ENCODE measurements at regions not wholly inside any gene's neighbourhood (a gene's known extent, or its start where the extent isn't known, plus 50 kb on each side); places are given as distances from the start of the nearest gene placed in this dataset.

DNA sequence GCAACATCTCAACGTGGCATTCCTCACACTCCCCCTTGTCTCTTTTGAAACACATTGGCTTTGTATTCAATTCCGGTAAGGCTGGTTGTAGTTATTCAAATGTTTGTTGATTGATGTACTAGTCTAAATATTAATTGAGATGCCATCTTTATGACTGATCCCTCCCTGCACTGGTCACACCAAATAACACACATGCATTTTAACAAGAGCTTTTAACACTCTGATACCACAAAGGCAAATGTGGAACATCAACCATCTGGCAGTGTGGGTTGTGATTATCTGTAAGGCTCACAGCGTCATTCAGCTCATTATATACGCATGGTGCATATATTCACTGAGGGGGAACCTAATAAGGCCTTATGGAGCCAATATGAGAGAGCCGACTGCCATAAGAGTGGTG, 305.0 kb downstream of the TENT4A start:
- TF ChIP-seq RARB (CRISPR knock-in tag; IDR thresholded peaks at IDR 0.05) = no peak
- no peak for TF ChIP-seq BACH2 (CRISPR knock-in tag; IDR thresholded peaks at IDR 0.05; ENCODE audit: borderline replicate concordance)
- no peak for TF ChIP-seq TCF4 (CRISPR knock-in tag; IDR thresholded peaks at IDR 0.05; ENCODE audit: borderline replicate concordance)
- no peak for TF ChIP-seq ARNTL (CRISPR knock-in tag; IDR thresholded peaks at IDR 0.05; ENCODE audit: borderline replicate concordance, low read depth)
- TF ChIP-seq PATZ1 (CRISPR knock-in tag; IDR thresholded peaks at IDR 0.05; ENCODE audit: borderline replicate concordance) = no peak
- no peak for TF ChIP-seq ZNF8 (CRISPR knock-in tag; IDR thresholded peaks at IDR 0.05)
- TF ChIP-seq, protein P1, sequence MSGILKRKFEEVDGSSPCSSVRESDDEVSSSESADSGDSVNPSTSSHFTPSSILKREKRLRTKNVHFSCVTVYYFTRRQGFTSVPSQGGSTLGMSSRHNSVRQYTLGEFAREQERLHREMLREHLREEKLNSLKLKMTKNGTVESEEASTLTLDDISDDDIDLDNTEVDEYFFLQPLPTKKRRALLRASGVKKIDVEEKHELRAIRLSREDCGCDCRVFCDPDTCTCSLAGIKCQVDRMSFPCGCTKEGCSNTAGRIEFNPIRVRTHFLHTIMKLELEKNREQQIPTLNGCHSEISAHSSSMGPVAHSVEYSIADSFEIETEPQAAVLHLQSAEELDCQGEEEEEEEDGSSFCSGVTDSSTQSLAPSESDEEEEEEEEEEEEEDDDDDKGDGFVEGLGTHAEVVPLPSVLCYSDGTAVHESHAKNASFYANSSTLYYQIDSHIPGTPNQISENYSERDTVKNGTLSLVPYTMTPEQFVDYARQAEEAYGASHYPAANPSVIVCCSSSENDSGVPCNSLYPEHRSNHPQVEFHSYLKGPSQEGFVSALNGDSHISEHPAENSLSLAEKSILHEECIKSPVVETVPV (CRISPR knock-in tag; IDR thresholded peaks at IDR 0.05) = no peak
